Heart left ventricle (tissue), 16 donors: ENCODE measurements at regions not wholly inside any gene's neighbourhood (a gene's known extent, or its start where the extent isn't known, plus 50 kb on each side); places are given as distances from the start of the nearest gene placed in this dataset.

ENCODE experiments used
- ATAC-seq, 4 donors: fragments of 200-7000 bp; cut with Tn5 transposase; one replicate each; pipeline ENCODE4 v1.9.1; 2020 to 2022; ENCODE audit warnings: moderate library complexity in 4 of 4, mild to moderate bottlenecking in 3 of 4, moderate number of reproducible peaks in 1 of 4
- DNase-seq, 5 donors: peaks; one replicate each; pipeline ENCODE4 v3.0.0-alpha.2; 2020
- H3K27ac ChIP-seq, 12 donors: fragments of 200-600 bp; sonication (generic) in 4 of 12; one replicate each; pipeline versions ENCODE4 v1.5.0 to v1.8.0; 2016 to 2022; ENCODE audit warnings: mild to moderate bottlenecking in 2 of 12
- H3K27me3 ChIP-seq, 9 donors: fragments of 200-600 bp; sonication (generic) in 2 of 9; one replicate each; pipeline versions ENCODE4 v1.5.1 to v1.8.0; 2016 to 2022; ENCODE audit warnings: mild to moderate bottlenecking in 3 of 9
- H3K36me3 ChIP-seq, 9 donors: fragments of 200-600 bp; sonication (generic) in 2 of 9; one replicate each; pipeline versions ENCODE4 v1.5.0 to v1.8.0; 2018 to 2022; ENCODE audit warnings: mild to moderate bottlenecking in 2 of 9
- H3K4me1 ChIP-seq, 12 donors: fragments of 200-600 bp; sonication (generic) in 4 of 12; one replicate each; pipeline versions ENCODE4 v1.5.0 to v1.8.0; 2016 to 2022; ENCODE audit warnings: mild to moderate bottlenecking in 3 of 12
- H3K4me3 ChIP-seq, 12 donors: fragments of 200-600 bp; sonication (generic) in 4 of 12; one replicate each; pipeline versions ENCODE4 v1.5.0 to v1.8.0; 2017 to 2022; ENCODE audit warnings: mild to moderate bottlenecking in 9 of 12, moderate library complexity in 4 of 12
- H3K9me3 ChIP-seq, 12 donors: fragments of 200-600 bp; sonication (generic) in 4 of 12; one replicate each; pipeline versions ENCODE4 v1.5.0 to v1.8.0; 2016 to 2022; ENCODE audit warnings: mild to moderate bottlenecking in 1 of 12
- CTCF ChIP-seq, 12 donors: fragments of 200-600 bp; sonication (generic) in 4 of 12; IDR thresholded peaks; one replicate each; pipeline versions ENCODE4 v1.5.0 to v1.8.0; 2018 to 2022; ENCODE audit warnings: antibody characterized with exemption in 12 of 12, mild to moderate bottlenecking in 5 of 12
- POLR2A ChIP-seq, 2 donors: fragments of 450-650 bp; IDR thresholded peaks; one replicate each; pipeline ENCODE4 v1.6.1; 2017; ENCODE audit warnings: antibody characterized with exemption in 2 of 2, mild to moderate bottlenecking in 2 of 2, moderate library complexity in 2 of 2
- WGBS, 4 donors: extraction: QIAGEN DNeasy Blood & Tissue Kit in 2 of 4; methylation state at CpG; one replicate each; pipeline versions ENCODE4 v1.1.5 to v1.1.7; 2013 to 2018; 5-methylcytosine and 5-hydroxymethylcytosine counted together
- intact Hi-C, 10 donors: fragments of 100-400 bp; cut with DNase I; formaldehyde crosslinking; loops; one replicate each; pipeline versions ENCODE4 v1.11.1 to v1.14.2; 2022
- donor health status: ischemic (EF 13 %, LVEDD 7.1; RV severe dilation, severe dysfunction).
- donor health status: healthy with polysubstance abuse.
- donor health status: DM: no; HTN: yes; CAD: no.
- donor health status: DM: no; HTN: no; CAD: no.
- donor health status: ischemic (EF 25% LVEDD 6.9; RV normal size, moderate dysfunction).
- donor health status: ischemic (EF 25% LVEDD 5.7; RV mildly dilated, moderate dysfunction).
- donor health status: healthy.
- donor health status: DM: yes; HTN: yes; CAD: no.
- donor health status: ischemic (EF 35%, LVEDD 5.7; RV mildly dilated, moderate dysfunction).
- donor health status: nonischemic (EF 11% LVEDD 7.7; RV severe dilation, severe dysfunction).
- donor health status: DM: yes; HTN: yes; CAD: no.
- donor health status: PGD.
- donor health status: ischemic (EF 29% LVEDD 5.4; RV normal size, mild dysfunction).
- donor health status: nonischemic (EF 23%, LVEDD 6.1; RV moderate dilation, normal function).

DNA sequence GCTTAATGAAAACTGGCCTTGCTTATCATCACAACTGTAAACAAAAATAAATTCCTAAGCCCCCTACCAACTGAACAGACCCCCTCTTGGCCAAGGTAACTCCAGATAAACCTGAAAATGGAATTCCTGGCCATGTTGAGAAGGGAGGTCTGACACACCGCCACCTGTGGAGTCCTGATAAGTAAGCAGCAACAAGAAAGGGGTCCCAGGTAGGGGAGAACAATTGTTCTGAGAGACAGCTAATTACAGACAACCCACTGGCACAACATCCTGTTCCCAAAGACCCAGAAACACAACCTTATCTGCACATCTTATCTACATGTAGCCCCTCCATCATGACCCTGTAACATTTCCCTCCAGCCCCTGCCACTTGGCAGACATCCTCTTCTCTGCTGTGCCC lies 91.2 kb upstream of the TNR start:
- peaks cover 0 to 2% (median 0%) of the 10 kb centered on the region in 12 donors for H3K9me3 ChIP-seq
- ATAC-seq (no peak), DNase-seq (no peak)
- H3K4me3 ChIP-seq, result no peak overlapping the region
- no peaks in the 10 kb centered on the region for H3K4me1 ChIP-seq
- intact Hi-C loops, result no loop called here
- WGBS, 4 donors, result 88 to 100% (median 94%) methylated on average over 1 of the region's 1 CpG
- peaks cover 0 to 9% (median 0%) of the 10 kb centered on the region in 9 donors for H3K27me3 ChIP-seq
- no peak overlapping the region for H3K27ac ChIP-seq
- TF ChIP-seq POLR2A (IDR thresholded peaks at IDR 0.05), result no peak
- no peak for TF ChIP-seq CTCF (IDR thresholded peaks at IDR 0.05)
- H3K36me3 ChIP-seq, result no peaks in the 10 kb centered on the region

DNA sequence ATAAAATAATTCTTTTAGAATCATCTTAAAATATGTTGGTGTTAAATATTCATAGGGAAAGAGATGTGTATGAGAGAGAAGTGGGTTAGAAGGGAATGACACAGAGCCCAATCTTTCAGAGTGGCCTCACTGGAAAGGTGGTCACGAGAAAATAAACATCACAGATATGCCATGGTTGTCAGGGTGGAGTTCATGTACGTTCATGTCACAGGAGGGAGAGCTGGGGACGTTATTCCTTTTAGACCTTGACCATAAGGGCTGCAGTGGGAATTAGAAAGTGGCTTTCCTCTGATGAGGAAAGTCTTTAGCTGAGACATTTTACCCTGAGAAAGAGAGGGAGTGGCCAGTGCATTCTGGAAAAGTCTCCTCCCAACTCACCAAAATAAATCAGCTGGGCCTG lies 90.6 kb upstream of the TNR start:
- Histone ChIP-seq H3K4me3 (no peak overlapping the region), H3K27ac (no peak overlapping the region), H3K36me3 (no peaks in the 10 kb centered on the region), H3K27me3 (peaks cover 0 to 9% (median 0%) of the 10 kb centered on the region in 9 donors), H3K9me3 (peaks cover 0 to 2% (median 0%) of the 10 kb centered on the region in 12 donors), H3K4me1 (no peaks in the 10 kb centered on the region)
- 46 to 61% (median 57%) methylated on average over 3 of the region's 3 CpGs for WGBS, 4 donors
- intact Hi-C loops, result no loop called here
- ATAC-seq, result no peak
- TF ChIP-seq CTCF (IDR thresholded peaks at IDR 0.05), result no peak
- TF ChIP-seq POLR2A (IDR thresholded peaks at IDR 0.05), result no peak
- no peak for DNase-seq

- H3K27ac ChIP-seq, result no peak overlapping the region
- no peaks in the 10 kb centered on the region for H3K4me1 ChIP-seq
- H3K36me3 ChIP-seq, result no peaks in the 10 kb centered on the region
- DNase-seq (no peak), ATAC-seq (no peak)
- TF ChIP-seq POLR2A (IDR thresholded peaks at IDR 0.05) (no peak), CTCF (IDR thresholded peaks at IDR 0.05) (no peak)
- 13 to 28% (median 23%) methylated on average over 2 of the region's 2 CpGs for WGBS, 4 donors
- peaks cover 0 to 7% (median 0%) of the 10 kb centered on the region in 9 donors for H3K27me3 ChIP-seq
- H3K4me3 ChIP-seq, result no peak overlapping the region
- H3K9me3 ChIP-seq, result peaks cover 0 to 2% (median 0%) of the 10 kb centered on the region in 12 donors
- intact Hi-C loops, result no loop called here
These were observed 90.1 kb upstream of the TNR start for GRCh38 chr1:175833502-175833901.

DNA sequence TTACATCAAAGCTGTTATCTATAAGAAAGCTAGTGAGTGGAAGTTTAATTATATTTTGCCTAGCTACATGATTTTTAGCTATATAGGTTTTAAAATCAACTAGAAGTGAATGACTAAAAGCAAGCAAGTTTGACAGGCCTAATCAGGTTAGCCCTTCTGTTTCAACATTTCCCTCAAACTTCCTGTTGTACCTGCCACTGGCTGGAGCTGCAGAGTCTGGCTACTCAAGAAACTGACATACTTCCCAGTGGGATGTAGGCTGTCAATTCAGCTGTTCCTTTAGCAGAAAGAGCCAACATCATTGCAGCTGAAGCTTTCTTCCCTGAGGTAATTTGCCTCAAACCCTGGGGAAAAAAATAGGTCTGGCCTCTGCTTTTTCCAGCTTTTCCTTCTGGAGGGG lies 87.1 kb upstream of the TNR start:
- no peaks in the 10 kb centered on the region for H3K4me1 ChIP-seq
- H3K36me3 ChIP-seq, result no peaks in the 10 kb centered on the region
- DNase-seq (no peak), ATAC-seq (no peak)
- no peak overlapping the region for H3K27ac ChIP-seq
- H3K4me3 ChIP-seq, result no peak overlapping the region
- intact Hi-C loops, result no loop called here
- H3K9me3 ChIP-seq, result peaks cover 0 to 2% (median 0%) of the 10 kb centered on the region in 12 donors
- no peaks in the 10 kb centered on the region for H3K27me3 ChIP-seq
- TF ChIP-seq CTCF (IDR thresholded peaks at IDR 0.05), result no peak
- TF ChIP-seq POLR2A (IDR thresholded peaks at IDR 0.05), result no peak
